Fibroblast of lung (primary cell): ENCODE measurements at regions not wholly inside any gene's neighbourhood (a gene's known extent, or its start where the extent isn't known, plus 50 kb on each side); places are given as distances from the start of the nearest gene placed in this dataset.

Source experiments
- EZH2 ChIP-seq: IDR thresholded peaks from 2 replicates; pipeline ENCODE4 v1.5.1; 2012; ENCODE audit warnings: low read length, control low read depth, mild to moderate bottlenecking; ENCODE audit errors: missing control alignments
- TF ChIP-seq, protein P1 (sequence below), 2 donors: IDR thresholded peaks in 1 of 2; conservative IDR thresholded peaks in 1 of 2; 1 replicate in 1 of 2; 2 replicates in 1 of 2; pipeline ENCODE4 v1.5.1; 2011 to 2012; ENCODE audit warnings: low read length in 2 of 2, control low read depth in 1 of 2, inconsistent platforms in 1 of 2, low read depth in 1 of 2, mild to moderate bottlenecking in 1 of 2

DNA sequence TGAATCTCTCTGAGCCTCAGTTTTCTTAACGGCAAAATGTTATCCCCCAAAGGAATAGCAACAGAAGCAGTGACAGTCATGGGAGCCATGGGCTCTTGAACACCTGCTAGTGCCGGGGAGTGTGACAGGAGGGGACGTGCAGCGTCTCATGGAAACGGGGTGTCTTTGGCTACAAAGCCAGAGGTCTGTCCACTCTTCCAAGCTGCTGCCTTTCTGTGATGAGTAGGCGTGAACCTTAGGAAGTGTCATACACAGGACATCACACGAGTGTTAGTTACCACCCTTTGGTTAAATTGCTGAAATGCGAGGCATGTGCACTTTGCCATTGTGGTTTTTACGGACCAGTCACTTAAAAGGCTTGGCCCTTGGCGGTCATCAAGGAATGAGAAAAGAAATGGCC is 93.4 kb downstream of the IRF8 start:
- TF ChIP-seq, protein P1, sequence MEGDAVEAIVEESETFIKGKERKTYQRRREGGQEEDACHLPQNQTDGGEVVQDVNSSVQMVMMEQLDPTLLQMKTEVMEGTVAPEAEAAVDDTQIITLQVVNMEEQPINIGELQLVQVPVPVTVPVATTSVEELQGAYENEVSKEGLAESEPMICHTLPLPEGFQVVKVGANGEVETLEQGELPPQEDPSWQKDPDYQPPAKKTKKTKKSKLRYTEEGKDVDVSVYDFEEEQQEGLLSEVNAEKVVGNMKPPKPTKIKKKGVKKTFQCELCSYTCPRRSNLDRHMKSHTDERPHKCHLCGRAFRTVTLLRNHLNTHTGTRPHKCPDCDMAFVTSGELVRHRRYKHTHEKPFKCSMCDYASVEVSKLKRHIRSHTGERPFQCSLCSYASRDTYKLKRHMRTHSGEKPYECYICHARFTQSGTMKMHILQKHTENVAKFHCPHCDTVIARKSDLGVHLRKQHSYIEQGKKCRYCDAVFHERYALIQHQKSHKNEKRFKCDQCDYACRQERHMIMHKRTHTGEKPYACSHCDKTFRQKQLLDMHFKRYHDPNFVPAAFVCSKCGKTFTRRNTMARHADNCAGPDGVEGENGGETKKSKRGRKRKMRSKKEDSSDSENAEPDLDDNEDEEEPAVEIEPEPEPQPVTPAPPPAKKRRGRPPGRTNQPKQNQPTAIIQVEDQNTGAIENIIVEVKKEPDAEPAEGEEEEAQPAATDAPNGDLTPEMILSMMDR (conservative IDR thresholded peaks at IDR 0.05 in 1 of 2, IDR thresholded peaks at IDR 0.05 in 1 of 2; ENCODE audit: low read depth in 1 of 2, low read length in 2 of 2) = no peak
- TF ChIP-seq EZH2 = no peak
